Mucosa of rectum (tissue), 2 donors: ENCODE measurements at regions not wholly inside any gene's neighbourhood (a gene's known extent, or its start where the extent isn't known, plus 50 kb on each side); places are given as distances from the start of the nearest gene placed in this dataset.
"Not testable (repeated sequence)": the region's sequence is repeated elsewhere in the genome, so short reads cannot be mapped to it uniquely, and the experiment has no call there.

Source experiments
- H3K27ac ChIP-seq, 2 donors: one replicate each; pipeline ENCODE4 v1.7.0; 2013; ENCODE audit warnings: inconsistent platforms in 2 of 2, low read depth in 2 of 2, low read length in 2 of 2
- H3K27me3 ChIP-seq, 2 donors: one replicate each; pipeline ENCODE4 v1.7.0; 2013; ENCODE audit warnings: low read length in 2 of 2; ENCODE audit not compliant: control insufficient read depth in 2 of 2, insufficient read depth in 2 of 2
- H3K36me3 ChIP-seq, 2 donors: one replicate each; pipeline ENCODE4 v1.7.0; 2013; ENCODE audit warnings: low read length in 2 of 2; ENCODE audit not compliant: control insufficient read depth in 2 of 2, insufficient read depth in 2 of 2
- H3K4me1 ChIP-seq, 2 donors: one replicate each; pipeline ENCODE4 v1.7.0; 2013; ENCODE audit warnings: low read length in 2 of 2, mild to moderate bottlenecking in 1 of 2; ENCODE audit not compliant: control insufficient read depth in 2 of 2, insufficient read depth in 2 of 2
- H3K4me3 ChIP-seq, 2 donors: one replicate each; pipeline ENCODE4 v1.7.0; 2013; ENCODE audit warnings: low read length in 2 of 2
- H3K9ac ChIP-seq, 2 donors: one replicate each; pipeline ENCODE4 v1.7.0; 2013; ENCODE audit warnings: low read length in 2 of 2, low read depth in 1 of 2, mild to moderate bottlenecking in 1 of 2
- H3K9me3 ChIP-seq, 2 donors: one replicate each; pipeline ENCODE4 v1.7.0; 2013; ENCODE audit warnings: low read length in 2 of 2; ENCODE audit not compliant: control insufficient read depth in 2 of 2
- donor health status: healthy.
- donor health status: Normal muscosa, but diverticular disease.

DNA sequence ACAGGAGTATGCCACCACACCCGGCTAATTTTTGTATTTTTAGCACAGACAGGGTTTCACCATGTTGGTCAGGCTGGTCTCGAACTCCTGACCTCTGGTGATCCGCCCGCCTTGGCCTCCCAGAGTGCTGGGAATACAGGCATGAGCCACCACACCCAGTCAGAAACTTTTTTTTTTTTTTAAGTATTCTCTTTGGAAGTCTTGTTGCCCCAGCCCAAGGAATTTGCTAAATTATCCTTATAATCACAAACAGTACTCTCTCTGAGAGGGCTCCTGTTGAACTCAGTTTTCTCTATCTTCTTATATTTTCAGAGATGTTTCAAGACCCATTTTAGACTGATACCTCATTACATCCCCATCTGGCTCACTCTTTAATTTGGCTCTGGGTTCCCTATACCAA is 82.3 kb upstream of the HIF1A start:
- H3K27ac ChIP-seq, H3K36me3 ChIP-seq, H3K27me3 ChIP-seq, H3K4me3 ChIP-seq, H3K9me3 ChIP-seq, H3K9ac ChIP-seq: not testable (repeated sequence)
- peaks cover 9 to 15% of the 10 kb centered on the region in 2 donors for H3K4me1 ChIP-seq

- no peak overlapping the region for H3K27ac ChIP-seq
- H3K4me3 ChIP-seq = no peak overlapping the region
- H3K4me1 ChIP-seq = no peaks in the 10 kb centered on the region
- no peak overlapping the region for H3K9ac ChIP-seq
- H3K36me3 ChIP-seq = no peaks in the 10 kb centered on the region
- H3K27me3 ChIP-seq = no peaks in the 10 kb centered on the region
- H3K9me3 ChIP-seq = no peaks in the 10 kb centered on the region
These were observed 80.6 kb upstream of the HIF1A start for GRCh38 chr14:61614693-61615092.

GRCh38 chr14:61615743-61616523 is 79.4 kb upstream of the HIF1A start:
- H3K27ac ChIP-seq = no peak overlapping the region
- H3K36me3 ChIP-seq = no peaks in the 10 kb centered on the region
- H3K9ac ChIP-seq = no peak overlapping the region
- H3K27me3 ChIP-seq = no peaks in the 10 kb centered on the region
- H3K9me3 ChIP-seq = no peaks in the 10 kb centered on the region
- H3K4me3 ChIP-seq = no peak overlapping the region
- no peaks in the 10 kb centered on the region for H3K4me1 ChIP-seq

DNA sequence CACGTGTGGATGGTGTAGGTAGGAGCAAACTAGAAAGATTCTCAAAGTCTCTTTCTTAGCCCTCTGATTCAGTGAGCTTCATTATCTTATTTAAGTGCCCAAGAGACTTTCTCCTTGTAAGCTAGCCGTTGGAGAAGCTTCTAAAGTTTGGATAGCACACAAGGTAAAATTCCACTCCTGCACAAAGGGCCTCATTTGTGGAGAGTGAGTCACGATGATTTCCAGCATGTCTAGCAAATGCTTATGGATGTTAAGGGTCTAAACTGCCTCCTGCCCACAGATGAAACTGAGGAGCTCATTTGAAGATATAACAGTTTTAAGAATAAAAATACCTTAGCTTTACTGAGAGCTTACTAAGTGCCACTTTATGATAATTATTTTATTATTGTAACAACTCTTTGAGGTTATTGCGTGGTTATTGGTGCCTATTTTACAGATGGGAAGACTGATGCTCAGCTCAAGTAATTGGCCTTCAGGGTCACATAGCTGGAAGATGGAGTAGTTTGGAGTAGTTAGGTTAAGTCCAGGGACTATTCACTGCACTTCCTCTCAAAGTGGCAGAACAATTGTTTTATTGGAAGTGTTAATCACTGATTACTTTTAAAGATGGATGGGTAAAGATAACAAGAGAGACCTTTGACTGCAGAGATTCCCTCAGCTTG is 78.7 kb upstream of the HIF1A start:
- Histone ChIP-seq H3K4me1 (no peaks in the 10 kb centered on the region), H3K27ac (no peak overlapping the region), H3K9ac (no peak overlapping the region), H3K4me3 (no peak overlapping the region), H3K9me3 (no peaks in the 10 kb centered on the region), H3K36me3 (no peaks in the 10 kb centered on the region), H3K27me3 (no peaks in the 10 kb centered on the region)

DNA sequence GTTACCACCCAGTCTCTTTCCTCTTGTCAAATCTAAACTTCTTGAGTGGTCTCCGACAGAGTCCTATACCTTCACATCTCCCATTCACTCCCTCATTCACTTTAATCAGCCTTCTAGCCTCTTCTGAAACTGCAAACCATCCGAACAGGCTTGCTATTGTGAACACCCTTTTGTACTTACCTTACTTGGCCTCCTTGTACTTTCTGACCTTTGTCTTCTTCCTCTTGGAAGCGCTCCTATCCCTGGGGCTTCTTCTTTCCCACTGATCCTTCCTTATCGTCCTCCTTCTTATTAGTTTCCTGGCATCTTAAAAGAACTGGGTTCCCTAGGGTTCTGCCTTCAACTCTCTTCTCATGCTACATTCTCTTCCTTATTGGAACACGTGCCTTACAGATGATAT is 76.9 kb upstream of the HIF1A start:
- H3K9ac ChIP-seq = no peak overlapping the region
- no peaks in the 10 kb centered on the region for H3K36me3 ChIP-seq
- H3K27ac ChIP-seq = no peak overlapping the region
- no peaks in the 10 kb centered on the region for H3K4me1 ChIP-seq
- no peak overlapping the region for H3K4me3 ChIP-seq
- no peaks in the 10 kb centered on the region for H3K27me3 ChIP-seq
- no peaks in the 10 kb centered on the region for H3K9me3 ChIP-seq

DNA sequence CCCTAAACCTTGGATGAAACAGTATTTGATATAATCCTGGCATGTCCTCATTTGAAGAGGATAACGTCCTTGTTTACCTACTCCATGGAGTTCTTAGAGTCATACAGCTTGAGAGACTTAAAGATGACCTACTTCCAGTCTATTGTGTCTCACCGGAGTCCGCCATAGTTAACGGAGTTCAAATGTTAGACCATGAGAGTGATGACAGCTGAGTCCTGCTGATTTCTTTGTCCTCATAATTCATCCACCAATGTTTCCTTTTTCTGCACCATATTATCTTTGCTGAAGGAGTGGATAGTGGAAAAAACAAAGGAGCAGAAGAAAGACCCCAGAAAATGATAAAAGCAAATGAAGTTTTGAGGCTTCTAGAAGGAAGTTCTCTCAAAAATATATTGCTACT is 75.8 kb upstream of the HIF1A start:
- Histone ChIP-seq H3K27me3 (no peaks in the 10 kb centered on the region), H3K36me3 (no peaks in the 10 kb centered on the region), H3K9me3 (no peaks in the 10 kb centered on the region), H3K27ac (no peak overlapping the region), H3K4me3 (no peak overlapping the region), H3K4me1 (no peaks in the 10 kb centered on the region), H3K9ac (no peak overlapping the region)

GRCh38 chr14:61620130-61620946 is 75.0 kb upstream of the HIF1A start:
- Histone ChIP-seq H3K27ac (no peak overlapping the region), H3K36me3 (no peaks in the 10 kb centered on the region), H3K4me1 (no peaks in the 10 kb centered on the region), H3K9me3 (no peaks in the 10 kb centered on the region), H3K27me3 (no peaks in the 10 kb centered on the region), H3K4me3 (no peak overlapping the region), H3K9ac (no peak overlapping the region)

GRCh38 chr14:61621444-61621843 is 73.9 kb upstream of the HIF1A start:
- Histone ChIP-seq H3K9ac (no peak overlapping the region), H3K9me3 (no peaks in the 10 kb centered on the region), H3K27ac (no peak overlapping the region), H3K4me3 (no peak overlapping the region), H3K36me3 (no peaks in the 10 kb centered on the region), H3K27me3 (no peaks in the 10 kb centered on the region), H3K4me1 (no peaks in the 10 kb centered on the region)

- no peak overlapping the region for H3K27ac ChIP-seq
- no peaks in the 10 kb centered on the region for H3K4me1 ChIP-seq
- H3K36me3 ChIP-seq = no peaks in the 10 kb centered on the region
These were observed 73.3 kb upstream of the HIF1A start for GRCh38 chr14:61622051-61622450.

GRCh38 chr14:61623927-61624326 is 71.4 kb upstream of the HIF1A start:
- Histone ChIP-seq H3K9ac (no peak overlapping the region), H3K9me3 (no peaks in the 10 kb centered on the region), H3K36me3 (no peaks in the 10 kb centered on the region), H3K27me3 (no peaks in the 10 kb centered on the region), H3K27ac (no peak overlapping the region), H3K4me3 (no peak overlapping the region), H3K4me1 (no peaks in the 10 kb centered on the region)

More at GRCh38 chr14:61622051-61622450, 73.3 kb upstream of the HIF1A start:
- H3K9ac ChIP-seq = no peak overlapping the region
- no peaks in the 10 kb centered on the region for H3K9me3 ChIP-seq
- no peak overlapping the region for H3K4me3 ChIP-seq
- no peaks in the 10 kb centered on the region for H3K27me3 ChIP-seq
